Nephron progenitor cell (in vitro differentiated cells): ENCODE measurements at regions not wholly inside any gene's neighbourhood (a gene's known extent, or its start where the extent isn't known, plus 50 kb on each side); places are given as distances from the start of the nearest gene placed in this dataset.

ENCODE experiments used
- DNase-seq: peaks from one replicate; pipeline ENCODE4 v3.0.0; 2021
- H3K27ac Mint-ChIP-seq: 2 replicates; pipeline ENCODE4 v1.8.0; 2021; ENCODE audit warnings: mild to moderate bottlenecking, moderate library complexity, mixed read lengths
- H3K27me3 Mint-ChIP-seq: 2 replicates; pipeline ENCODE4 v1.8.0; 2021; ENCODE audit warnings: mild to moderate bottlenecking, low read depth, mixed read lengths; ENCODE audit not compliant: poor library complexity
- H3K36me3 Mint-ChIP-seq: 2 replicates; pipeline ENCODE4 v1.8.0; 2021; ENCODE audit warnings: low read depth, mixed read lengths
- H3K4me1 Mint-ChIP-seq: 2 replicates; pipeline ENCODE4 v1.8.0; 2021; ENCODE audit warnings: mixed read lengths
- H3K4me3 Mint-ChIP-seq: 2 replicates; pipeline ENCODE4 v1.8.0; 2021; ENCODE audit warnings: mild to moderate bottlenecking, moderate library complexity, mixed read lengths
- H3K9me3 Mint-ChIP-seq: 2 replicates; pipeline ENCODE4 v1.8.0; 2021; ENCODE audit warnings: mild to moderate bottlenecking, moderate library complexity, mixed read lengths
- CTCF ChIP-seq: fragments of 200-600 bp; sonication (generic); IDR thresholded peaks from 2 replicates; pipeline ENCODE4 v1.5.0; 2021; ENCODE audit warnings: antibody characterized with exemption

DNA sequence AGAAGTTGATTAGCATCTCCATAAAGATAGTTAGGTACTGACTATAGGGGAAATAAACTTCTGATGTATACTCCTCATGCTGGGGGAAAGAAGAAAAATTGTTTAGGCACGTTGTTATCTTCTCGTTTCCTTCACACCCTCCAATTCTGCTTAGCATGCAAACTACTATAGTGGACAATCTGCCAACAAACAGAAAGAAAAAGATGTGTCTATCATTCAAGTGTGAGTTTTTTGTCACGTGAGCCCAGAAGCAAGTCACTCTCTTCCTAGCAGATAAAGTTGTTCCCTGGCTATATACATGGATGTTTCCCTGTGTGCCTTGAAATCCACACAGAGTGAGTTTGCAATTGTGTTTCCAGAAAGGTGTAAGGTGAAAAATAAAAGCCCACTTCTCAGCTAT lies 318.4 kb downstream of the CWC27 start:
- Mint-ChIP-seq H3K4me3 (no peak overlapping the region), H3K9me3 (peaks cover 18% of the 10 kb centered on the region), H3K4me1 (peaks cover 50% of the 10 kb centered on the region), H3K27ac (no peak overlapping the region), H3K36me3 (peaks cover 10% of the 10 kb centered on the region), H3K27me3 (peaks cover 4% of the 10 kb centered on the region)
- TF ChIP-seq CTCF, result no peak
- no peak for DNase-seq

DNA sequence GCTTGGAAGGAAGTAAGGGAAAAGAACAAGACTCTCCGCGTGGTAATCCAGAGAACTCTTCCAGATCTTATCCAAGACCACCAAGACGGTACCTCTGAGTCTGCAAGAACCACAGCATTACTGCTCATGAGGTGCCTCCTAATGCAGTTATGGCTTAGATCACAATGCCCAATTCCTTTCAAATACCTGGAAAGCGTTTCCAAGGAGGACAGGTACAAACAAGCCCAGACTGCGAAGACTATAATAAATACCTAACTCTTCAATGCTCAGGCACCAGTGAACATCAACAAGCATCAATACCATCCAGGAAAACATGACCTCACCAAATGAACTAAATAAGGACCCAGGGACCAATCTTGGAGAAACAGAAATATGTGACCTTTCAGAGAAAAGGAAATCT lies 325.5 kb downstream of the CWC27 start:
- H3K36me3 Mint-ChIP-seq, result peaks cover 10% of the 10 kb centered on the region
- no peak overlapping the region for H3K27ac Mint-ChIP-seq
- DNase-seq, result no peak
- H3K27me3 Mint-ChIP-seq, result no peaks in the 10 kb centered on the region
- TF ChIP-seq CTCF, result no peak
- no peak overlapping the region for H3K4me3 Mint-ChIP-seq
- no peaks in the 10 kb centered on the region for H3K4me1 Mint-ChIP-seq
- H3K9me3 Mint-ChIP-seq, result peaks cover 31% of the 10 kb centered on the region

GRCh38 chr5:65098393-65098792 lies 329.7 kb downstream of the CWC27 start:
- H3K9me3 Mint-ChIP-seq, result peaks cover 9% of the 10 kb centered on the region
- no peaks in the 10 kb centered on the region for H3K36me3 Mint-ChIP-seq
- H3K27ac Mint-ChIP-seq, result no peak overlapping the region
- no peaks in the 10 kb centered on the region for H3K27me3 Mint-ChIP-seq
- no peak for DNase-seq
- TF ChIP-seq CTCF, result no peak
- H3K4me3 Mint-ChIP-seq, result no peak overlapping the region
- peaks cover 17% of the 10 kb centered on the region for H3K4me1 Mint-ChIP-seq
